ENCODE measurements at regions not wholly inside any gene's neighbourhood (a gene's known extent, or its start where the extent isn't known, plus 50 kb on each side); places are given as distances from the start of the nearest gene placed in this dataset.
"Not testable (repeated sequence)": the region's sequence is repeated elsewhere in the genome, so short reads cannot be mapped to it uniquely, and the experiment has no call there.

DNA sequence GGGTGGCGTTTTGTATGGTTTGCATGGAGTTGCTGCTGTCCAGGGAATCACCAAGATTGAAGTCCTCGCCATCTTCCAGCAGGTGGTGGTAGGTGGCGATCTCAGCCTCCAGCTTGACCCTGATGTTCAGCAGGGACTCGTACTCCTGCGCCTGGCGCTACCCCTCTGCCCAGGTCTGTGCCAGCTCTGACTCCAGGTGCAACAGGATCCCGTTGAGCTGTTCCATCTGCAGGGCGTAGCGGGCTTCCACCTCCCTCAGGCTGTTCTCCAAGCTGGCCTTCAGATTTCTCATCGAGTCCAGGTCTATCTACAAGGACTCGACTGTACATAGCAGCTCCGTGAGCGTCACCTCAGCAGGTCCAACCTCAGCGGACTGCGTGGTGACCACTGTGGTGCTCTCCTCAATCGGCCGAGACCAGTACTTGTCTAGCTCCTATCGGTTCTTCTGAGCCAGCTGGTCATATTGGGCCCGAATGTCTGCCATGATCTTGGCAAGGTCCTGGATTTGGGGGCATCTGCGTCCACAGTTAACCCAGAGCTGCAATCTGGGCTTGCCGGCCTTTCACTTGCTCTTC is 1584.8 kb upstream of the ACO1 start:
- DNase-seq: no peak

GRCh38 chr9:30800421-30800820 is 1584.0 kb upstream of the ACO1 start:
- DNase-seq: no peak

DNA sequence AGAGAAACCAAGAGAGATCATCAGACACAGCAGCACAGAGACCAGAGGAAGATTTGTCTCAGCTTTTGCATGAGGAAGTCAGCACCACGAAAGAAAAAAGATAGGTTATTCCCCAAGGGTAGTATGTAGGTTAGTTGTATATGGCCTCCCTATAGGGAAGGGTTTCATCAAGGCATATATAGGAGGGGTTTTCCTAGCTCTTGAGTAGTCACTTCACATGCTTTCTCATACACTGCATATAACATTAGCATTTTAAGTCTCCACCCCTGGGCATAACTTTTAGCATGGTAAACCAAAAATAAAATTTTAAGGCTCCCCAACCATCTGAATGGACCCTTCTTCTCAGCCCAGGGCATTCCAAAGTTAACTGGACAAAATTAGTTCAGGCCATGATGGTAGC is 1571.6 kb upstream of the ACO1 start:
- no peak for DNase-seq

- no peak for DNase-seq
Observed at GRCh38 chr9:30815585-30815984, 1568.9 kb upstream of the ACO1 start.

- DNase-seq: no peak
Observed at GRCh38 chr9:30845136-30845535, 1539.3 kb upstream of the ACO1 start.

- DNase-seq: no peak
Observed at GRCh38 chr9:30846651-30847050, 1537.8 kb upstream of the ACO1 start.

DNA sequence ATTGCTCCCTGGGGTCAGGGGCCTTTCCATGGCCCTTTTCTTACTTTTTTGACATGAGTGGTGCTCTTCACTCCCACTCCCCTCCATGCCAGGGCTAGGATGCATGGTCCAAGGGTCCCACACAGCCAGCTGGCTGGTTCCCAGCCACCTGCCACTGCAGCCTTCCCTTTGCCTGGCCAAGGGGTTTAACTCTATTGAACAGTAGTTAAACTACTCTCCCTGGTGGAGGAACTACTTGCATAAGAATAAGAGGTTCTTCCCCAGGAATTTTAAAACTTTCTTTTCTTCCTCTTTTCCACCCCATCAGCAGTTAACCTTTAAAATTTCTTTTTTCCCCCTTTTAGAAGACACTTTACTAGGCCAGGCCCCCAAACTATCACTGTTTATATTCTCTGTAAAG is 1532.8 kb upstream of the ACO1 start:
- no peak for DNase-seq

GRCh38 chr9:30900706-30901105 is 1483.7 kb upstream of the ACO1 start:
- no peak for DNase-seq

- no peak for DNase-seq
Observed at GRCh38 chr9:30913331-30913730, 1471.1 kb upstream of the ACO1 start.

DNA sequence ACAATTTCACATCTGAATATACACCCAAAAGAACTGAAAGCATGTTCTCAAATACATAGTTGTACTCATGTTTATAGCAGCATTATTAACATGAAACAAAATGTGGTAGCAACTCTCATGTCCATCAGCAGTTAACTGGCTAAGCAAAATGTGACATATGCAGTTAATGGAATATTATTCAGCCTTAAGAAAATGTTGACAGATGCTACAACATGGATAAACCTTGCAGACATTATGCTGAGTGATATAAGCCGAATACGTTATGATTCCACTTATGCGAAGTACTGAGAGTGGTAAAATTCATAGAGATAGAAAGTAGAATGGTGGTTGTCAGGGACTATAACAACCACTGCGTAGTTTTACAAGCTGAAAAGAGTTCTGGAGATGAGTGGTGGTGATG is 1469.0 kb upstream of the ACO1 start:
- DNase-seq: no peak

DNA sequence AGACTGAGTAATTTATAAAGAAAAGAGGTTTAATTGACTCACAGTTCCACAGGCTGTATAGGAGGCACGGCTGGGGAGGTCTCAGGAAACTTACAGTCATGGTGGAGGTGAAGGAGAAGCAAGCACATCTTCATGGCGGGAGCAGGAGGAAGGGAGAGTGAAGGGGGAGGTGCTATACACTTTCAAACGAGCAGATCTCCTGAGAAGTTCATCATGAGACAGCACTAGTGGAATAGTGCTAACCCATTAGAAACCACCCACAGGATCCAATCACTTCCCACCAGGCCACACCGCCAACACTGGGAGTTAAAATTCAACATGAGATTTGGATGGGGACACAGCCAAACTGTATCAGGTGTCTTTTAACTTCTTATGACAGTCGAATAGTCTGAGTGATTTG is 1459.3 kb upstream of the ACO1 start:
- DNase-seq: no peak

DNA sequence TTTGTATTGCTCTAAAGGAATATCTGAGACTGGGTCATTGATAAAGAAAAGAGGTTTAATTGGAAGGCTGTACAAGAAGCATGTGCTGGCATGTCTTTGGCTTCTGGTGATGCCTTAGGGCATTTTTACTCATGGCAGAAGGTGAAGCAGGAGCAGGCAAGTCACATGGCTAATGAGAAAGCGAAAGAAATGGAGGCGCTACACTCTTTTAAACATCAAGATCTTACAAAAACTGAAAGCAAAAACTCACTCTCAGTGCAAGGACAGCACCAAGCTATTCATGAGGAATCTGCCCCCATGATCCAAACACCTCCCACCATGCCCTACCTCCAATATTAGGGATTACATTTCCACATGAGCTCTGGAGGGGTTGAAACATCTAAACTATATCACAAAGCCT is 1458.8 kb upstream of the ACO1 start:
- DNase-seq: no peak

DNA sequence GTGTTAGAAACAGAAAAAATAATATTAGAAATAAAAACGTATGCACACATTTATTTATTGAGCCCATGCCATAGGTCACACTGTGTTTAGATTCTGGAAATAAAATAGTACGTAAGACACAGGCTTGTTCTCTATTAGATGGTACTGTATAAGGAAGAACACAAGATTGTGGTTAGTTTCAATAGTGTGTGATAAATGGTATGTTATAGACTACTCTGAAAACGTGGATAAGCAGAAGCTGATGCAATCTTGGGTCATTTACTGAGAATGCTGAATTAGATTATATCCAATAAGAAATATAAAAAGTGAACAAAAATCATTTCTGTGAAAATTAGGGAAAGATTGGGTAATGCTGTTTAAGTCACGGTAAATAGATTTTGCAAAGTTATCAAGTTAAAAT is 1456.4 kb upstream of the ACO1 start:
- DNase-seq: no peak

DNA sequence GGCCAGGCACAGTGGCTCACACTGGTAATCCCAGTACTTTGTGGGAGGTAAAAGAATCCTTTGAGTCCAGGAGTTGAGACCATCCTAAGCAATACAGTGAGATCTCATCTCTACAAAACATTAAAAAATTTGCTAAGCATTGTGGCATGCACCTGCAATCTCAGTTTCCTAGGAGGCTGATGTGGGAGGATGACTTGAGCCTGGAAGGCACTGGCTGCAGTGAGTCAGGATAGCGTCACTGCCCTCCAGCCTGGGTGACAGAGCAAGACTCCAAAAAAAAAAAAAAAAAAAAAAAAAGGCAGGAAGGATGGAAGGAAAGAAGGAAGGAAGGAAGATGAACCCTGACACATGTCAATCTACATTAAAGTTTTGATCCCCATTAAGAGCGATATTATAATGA is 1452.2 kb upstream of the ACO1 start:
- DNase-seq: no peak

GRCh38 chr9:30935730-30936129 is 1448.7 kb upstream of the ACO1 start:
- no peak for DNase-seq

- DNase-seq: no peak
Observed at GRCh38 chr9:30937106-30937505, 1447.3 kb upstream of the ACO1 start.

GRCh38 chr9:30942852-30943251 is 1441.6 kb upstream of the ACO1 start:
- DNase-seq: not testable (repeated sequence)

DNA sequence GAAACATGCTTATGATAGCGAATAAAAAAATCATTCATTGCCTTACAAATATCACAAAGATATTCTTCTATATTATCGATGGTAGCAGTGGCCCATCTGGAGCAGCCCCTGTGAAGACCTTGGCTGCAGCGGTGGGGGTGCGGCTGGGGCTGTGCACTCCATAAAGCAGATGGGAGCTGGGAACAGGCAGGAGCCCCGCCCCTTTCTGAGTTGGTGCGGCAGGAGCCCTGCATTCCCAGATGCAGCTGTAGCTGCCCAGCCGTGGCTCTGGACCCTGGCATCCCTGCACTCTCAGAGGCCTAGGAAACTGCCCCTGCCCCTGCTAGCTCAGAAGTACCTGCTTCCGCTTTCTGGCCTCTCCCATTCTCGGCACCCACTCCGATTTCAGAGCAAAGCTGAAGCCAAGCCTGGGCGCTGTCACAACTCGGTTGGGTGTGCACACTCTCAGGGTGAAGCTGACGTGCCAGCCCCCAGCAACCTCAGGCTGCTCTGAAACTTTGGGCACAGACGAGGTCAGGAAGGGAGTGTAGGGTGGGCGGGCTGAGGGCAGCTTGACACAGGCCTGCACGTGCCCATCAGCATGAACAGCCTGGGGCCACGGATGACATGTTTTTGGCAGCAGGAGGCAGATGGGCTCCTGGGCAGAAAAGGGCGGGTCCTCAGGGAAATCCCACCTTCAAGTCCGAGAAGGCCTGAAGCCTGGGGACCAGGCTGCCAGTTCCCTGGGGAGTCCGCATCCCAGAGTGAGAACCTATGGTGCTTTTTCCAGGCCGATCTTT is 1440.8 kb upstream of the ACO1 start:
- no peak for DNase-seq

DNA sequence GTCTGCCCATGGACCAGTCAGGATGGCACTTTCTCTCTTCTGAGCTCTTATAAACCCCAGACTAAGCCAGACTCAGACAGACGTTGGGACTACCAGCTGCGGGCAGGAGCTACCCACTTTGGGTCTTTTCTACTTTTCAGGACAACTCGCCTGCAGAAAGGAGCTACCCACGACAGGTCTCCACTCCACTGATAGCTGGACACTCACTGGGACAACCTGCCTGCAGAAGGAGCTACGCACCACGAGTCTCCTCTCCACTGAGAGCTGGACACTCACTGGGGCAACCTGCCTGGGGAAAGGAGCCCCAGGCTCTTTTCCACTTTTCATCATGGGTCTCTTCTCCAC is 1440.2 kb upstream of the ACO1 start:
- DNase-seq: no peak

- DNase-seq: no peak
Observed at GRCh38 chr9:30944741-30945280, 1439.6 kb upstream of the ACO1 start.

- no peak for DNase-seq
Observed at GRCh38 chr9:30964332-30964731, 1420.1 kb upstream of the ACO1 start.

DNA sequence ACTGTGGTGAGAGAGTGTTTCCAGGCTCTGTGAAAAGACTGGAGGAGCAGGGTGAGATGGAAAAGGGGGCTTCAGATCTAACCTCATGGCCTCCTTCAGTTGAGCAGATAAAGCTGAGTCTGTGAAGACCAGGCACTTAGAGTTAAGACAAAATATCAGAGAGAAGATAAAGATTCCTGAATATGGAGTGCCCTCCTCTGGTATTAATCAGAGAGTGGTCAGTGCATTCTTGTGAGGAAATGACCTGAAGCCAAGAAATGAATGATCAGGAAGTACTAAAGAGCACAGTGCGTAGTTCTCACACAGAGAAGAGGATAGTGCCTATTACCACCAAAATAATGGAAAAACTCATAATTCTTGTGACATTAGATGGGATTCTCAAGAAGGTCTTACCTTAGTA is 1417.0 kb upstream of the ACO1 start:
- no peak for DNase-seq

DNA sequence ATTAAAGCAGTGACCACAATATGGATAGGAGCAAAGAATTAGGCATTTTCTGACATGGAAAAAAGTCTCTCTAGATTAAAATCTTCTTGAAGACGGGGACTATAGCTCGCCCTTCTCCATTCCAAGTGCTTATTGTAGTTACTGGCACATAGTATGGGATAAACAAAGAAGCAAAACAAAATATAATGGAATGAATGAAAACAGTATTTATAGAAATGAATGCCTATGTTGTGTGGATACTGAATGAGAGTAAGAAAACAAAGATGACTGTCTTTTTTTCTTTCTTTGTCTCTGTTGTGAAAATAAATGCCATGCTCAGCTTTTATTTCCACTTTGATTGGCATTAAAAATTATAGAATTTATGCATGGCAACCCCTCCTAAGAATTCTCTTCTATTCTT is 1414.3 kb upstream of the ACO1 start:
- no peak for DNase-seq

DNA sequence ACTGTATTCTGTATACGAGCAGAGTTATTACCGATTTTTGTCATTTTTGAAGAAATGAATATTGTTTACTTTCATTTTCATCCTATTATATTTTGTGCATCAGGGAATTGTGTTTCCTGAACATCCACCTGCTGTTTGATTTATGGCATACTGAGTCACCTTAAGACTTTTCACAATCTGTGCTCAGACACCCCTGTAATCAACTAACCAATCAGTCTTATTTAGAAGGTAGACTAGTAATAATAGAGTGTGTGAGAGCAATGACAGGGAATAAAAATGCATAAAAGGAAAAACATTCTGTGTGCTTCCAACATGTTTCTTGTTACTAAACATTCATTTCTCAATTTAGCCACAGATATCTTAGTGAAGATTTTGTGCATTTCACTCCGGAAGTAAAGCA is 1413.6 kb upstream of the ACO1 start:
- no peak for DNase-seq

DNA sequence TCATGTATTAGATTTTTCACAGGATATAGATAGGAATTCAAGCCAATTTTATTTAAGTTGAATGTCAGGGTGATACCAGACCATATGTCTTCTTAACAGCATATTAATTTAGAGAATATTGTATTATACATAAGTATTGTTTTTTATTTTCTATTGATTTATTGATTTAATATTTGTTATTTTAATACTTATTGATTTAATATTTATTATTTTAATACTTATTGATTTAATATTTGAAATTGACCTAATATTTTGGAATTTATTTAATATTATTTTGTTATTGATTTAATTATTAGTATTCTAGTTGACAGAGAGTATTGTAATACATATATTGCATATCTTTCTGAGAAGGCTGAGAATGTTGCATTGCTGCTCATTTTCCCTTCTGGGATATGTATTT is 1411.8 kb upstream of the ACO1 start:
- no peak for DNase-seq

Data from CD4-positive, alpha-beta T cell treated with Interleukin-15 for 1 hour (primary cell).